ENCODE measurements at regions not wholly inside any gene's neighbourhood (a gene's known extent, or its start where the extent isn't known, plus 50 kb on each side); places are given as distances from the start of the nearest gene placed in this dataset.

DNA sequence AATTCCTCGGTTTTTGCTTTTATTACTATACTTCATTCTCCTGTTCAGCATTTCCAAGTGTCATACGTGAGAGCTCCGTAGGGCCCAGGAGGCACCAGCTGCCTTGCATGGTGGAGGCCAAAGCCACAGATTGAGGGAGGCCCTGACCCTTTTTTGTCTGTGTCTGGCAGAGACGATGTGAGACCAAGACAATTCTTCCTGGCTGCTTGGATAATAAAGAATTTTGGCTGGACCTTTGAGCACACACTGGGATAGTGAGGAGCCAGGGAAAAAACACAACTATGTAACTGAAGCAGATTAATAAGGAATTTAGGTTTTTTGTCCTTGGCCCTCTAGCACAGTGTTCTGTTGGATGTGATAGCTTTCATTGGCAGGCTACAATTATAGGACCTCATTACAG lies 161.0 kb downstream of the CPXCR1 start:
- H3K9ac ChIP-seq (replicated peaks; ENCODE audit: extremely low read depth, insufficient read depth, low read length), result no peak overlapping the region
- POLR2A ChIA-PET, result no interaction called here
- BruUV-seq (replicated peaks), result no TSS peak
- CTCF ChIA-PET, result no interaction called here
- FAIRE-seq (no peak), DNase-seq (ENCODE audit: low read depth, low spot score) (no peak)
- no peaks in the 10 kb centered on the region for H3K36me3 ChIP-seq (ENCODE audit: control insufficient read depth in 2 of 2, extremely low read depth in 1 of 2, insufficient read depth in 2 of 2, low read length in 2 of 2)
- no peaks in the 10 kb centered on the region for H3K9me3 ChIP-seq (replicated peaks; ENCODE audit: control insufficient read depth, insufficient read depth, low read length)
- H4K20me1 ChIP-seq (replicated peaks; ENCODE audit: control insufficient read depth, extremely low read depth, insufficient read depth, low read length), result no peaks in the 10 kb centered on the region
- no peak overlapping the region for H3K4me2 ChIP-seq (ENCODE audit: insufficient read depth, low read length)
- H3K27me3 ChIP-seq (ENCODE audit: control insufficient read depth in 2 of 2, insufficient read depth in 2 of 2, low read length in 2 of 2), result no peaks in the 10 kb centered on the region
- H3K27ac ChIP-seq (ENCODE audit: insufficient read depth, low read depth, low read length), result no peak overlapping the region
- dilution Hi-C loops (cut with MboI; ENCODE audit: extremely low pct_ligation_motif_present, low sequenced_read_pairs), result no loop called here
- no peak overlapping the region for H2AFZ ChIP-seq (ENCODE audit: low read depth, low read length)
- no peaks in the 10 kb centered on the region for H3K9me1 ChIP-seq (replicated peaks; ENCODE audit: control insufficient read depth, extremely low read depth, insufficient read depth, low read length)
- TF ChIP-seq GATA2 (IDR thresholded peaks at IDR 0.05; ENCODE audit: insufficient read depth, insufficient read length, low read depth, low read length) (no peak), MYC (IDR thresholded peaks at IDR 0.05; ENCODE audit: low read depth, low read length) (no peak), POLR2AphosphoS5 (IDR thresholded peaks at IDR 0.05; ENCODE audit: insufficient read depth, low read depth, low read length) (no peak), FOS (IDR thresholded peaks at IDR 0.05; ENCODE audit: borderline replicate concordance, insufficient read depth, low read length) (no peak), JUN (IDR thresholded peaks at IDR 0.05; ENCODE audit: borderline replicate concordance, insufficient read depth, insufficient read length, low read depth) (no peak), POLR2A (IDR thresholded peaks at IDR 0.05; ENCODE audit: low read depth, low read length) (no peak), EZH2 (IDR thresholded peaks at IDR 0.05; ENCODE audit: borderline replicate concordance, low read depth, low read length, severe bottlenecking) (no peak)
- TF ChIP-seq, protein P1, sequence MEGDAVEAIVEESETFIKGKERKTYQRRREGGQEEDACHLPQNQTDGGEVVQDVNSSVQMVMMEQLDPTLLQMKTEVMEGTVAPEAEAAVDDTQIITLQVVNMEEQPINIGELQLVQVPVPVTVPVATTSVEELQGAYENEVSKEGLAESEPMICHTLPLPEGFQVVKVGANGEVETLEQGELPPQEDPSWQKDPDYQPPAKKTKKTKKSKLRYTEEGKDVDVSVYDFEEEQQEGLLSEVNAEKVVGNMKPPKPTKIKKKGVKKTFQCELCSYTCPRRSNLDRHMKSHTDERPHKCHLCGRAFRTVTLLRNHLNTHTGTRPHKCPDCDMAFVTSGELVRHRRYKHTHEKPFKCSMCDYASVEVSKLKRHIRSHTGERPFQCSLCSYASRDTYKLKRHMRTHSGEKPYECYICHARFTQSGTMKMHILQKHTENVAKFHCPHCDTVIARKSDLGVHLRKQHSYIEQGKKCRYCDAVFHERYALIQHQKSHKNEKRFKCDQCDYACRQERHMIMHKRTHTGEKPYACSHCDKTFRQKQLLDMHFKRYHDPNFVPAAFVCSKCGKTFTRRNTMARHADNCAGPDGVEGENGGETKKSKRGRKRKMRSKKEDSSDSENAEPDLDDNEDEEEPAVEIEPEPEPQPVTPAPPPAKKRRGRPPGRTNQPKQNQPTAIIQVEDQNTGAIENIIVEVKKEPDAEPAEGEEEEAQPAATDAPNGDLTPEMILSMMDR (IDR thresholded peaks at IDR 0.05; ENCODE audit: extremely low read depth in 1 of 2, insufficient read depth in 1 of 2, low read depth in 1 of 2, low read length in 2 of 2), result no peak
- TF ChIP-seq, protein P2, sequence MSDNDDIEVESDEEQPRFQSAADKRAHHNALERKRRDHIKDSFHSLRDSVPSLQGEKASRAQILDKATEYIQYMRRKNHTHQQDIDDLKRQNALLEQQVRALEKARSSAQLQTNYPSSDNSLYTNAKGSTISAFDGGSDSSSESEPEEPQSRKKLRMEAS (IDR thresholded peaks at IDR 0.05; ENCODE audit: insufficient read depth, insufficient read length), result no peak
- intact Hi-C loops (cut with micrococcal nuclease), result no loop called here
- H3K79me2 ChIP-seq (ENCODE audit: control insufficient read depth, insufficient read depth, low read length), result no peaks in the 10 kb centered on the region
- no peak overlapping the region for H3K4me3 ChIP-seq (replicated peaks in 1 of 3; ENCODE audit: insufficient read depth in 1 of 3, low read depth in 1 of 3, low read length in 3 of 3)
- H3K4me1 ChIP-seq (ENCODE audit: control insufficient read depth, extremely low read depth, insufficient read depth, low read length), result no peaks in the 10 kb centered on the region
